PC-3 (cell line): ENCODE measurements at regions not wholly inside any gene's neighbourhood (a gene's known extent, or its start where the extent isn't known, plus 50 kb on each side); places are given as distances from the start of the nearest gene placed in this dataset.

ENCODE experiments used
- ATAC-seq: fragments of 200-7000 bp; cut with Tn5 transposase; 2 replicates; pipeline ENCODE4 v1.9.1; 2020; ENCODE audit warnings: mild to moderate bottlenecking, moderate library complexity
- BruUV-seq: library from RNA; stranded (reverse); fragments of 400-500 nt; replicated peaks from 2 replicates; lab custom pipeline; 2021; lab: Mats Ljungman, UMichigan
- CTCF ChIA-PET: fragments of 300-600 bp; sonication (Branson Sonifier 250); formaldehyde crosslinking; loops from one replicate; lab custom pipeline; 2022; ENCODE audit warnings: antibody characterized with exemption; lab: Charles Lee
- POLR2A ChIA-PET: fragments of 300-600 bp; sonication (Branson Sonifier 250); formaldehyde crosslinking; loops from one replicate; lab custom pipeline; 2022; ENCODE audit warnings: antibody characterized with exemption; ENCODE audit not compliant: unreplicated experiment; lab: Charles Lee
- DNase-seq: peaks from one replicate; pipeline ENCODE4 v3.0.0-alpha.2; 2015
- H2AFZ ChIP-seq: fragments of 300-600 bp; sonication (generic); 2 replicates; pipeline ENCODE4 v1.6.0; 2016; ENCODE audit warnings: antibody characterized with exemption, low read length
- H3F3A ChIP-seq: fragments of 300-600 bp; sonication (generic); one replicate; pipeline ENCODE4 v1.6.0; 2017; ENCODE audit warnings: antibody characterized with exemption, low read length, control low read depth, mild to moderate bottlenecking; ENCODE audit not compliant: unreplicated experiment
- H3K27ac ChIP-seq: fragments of 300-600 bp; sonication (generic); 2 replicates; pipeline ENCODE4 v1.5.1; 2016; ENCODE audit warnings: mild to moderate bottlenecking, low read length
- H3K27me3 ChIP-seq: fragments of 300-600 bp; sonication (generic); 2 replicates; pipeline ENCODE4 v1.6.1; 2016; ENCODE audit warnings: low read length, mixed read lengths
- H3K36me3 ChIP-seq: fragments of 300-600 bp; sonication (generic); 2 replicates; pipeline ENCODE4 v1.6.1; 2016; ENCODE audit warnings: low read depth, mixed run types, low read length, mixed read lengths
- H3K4me1 ChIP-seq: fragments of 300-600 bp; sonication (generic); 2 replicates; pipeline ENCODE4 v1.5.1; 2016; ENCODE audit warnings: low read length; ENCODE audit not compliant: insufficient read depth
- H3K4me2 ChIP-seq: fragments of 300-600 bp; sonication (generic); 2 replicates; pipeline ENCODE4 v1.6.0; 2016; ENCODE audit warnings: low read length
- H3K4me3 ChIP-seq: fragments of 300-600 bp; sonication (generic); 2 replicates; pipeline ENCODE4 v1.5.1; 2016; ENCODE audit warnings: mild to moderate bottlenecking, low read length, mixed read lengths
- H3K79me2 ChIP-seq: fragments of 300-600 bp; sonication (generic); 2 replicates; pipeline ENCODE4 v1.6.1; 2017; ENCODE audit warnings: low read length, mixed read lengths
- H3K9ac ChIP-seq: fragments of 300-600 bp; sonication (generic); 2 replicates; pipeline ENCODE4 v1.6.0; 2016; ENCODE audit warnings: mild to moderate bottlenecking, low read length
- H3K9me2 ChIP-seq: fragments of 300-600 bp; sonication (generic); replicated peaks from 2 replicates; pipeline ENCODE4 v1.6.1; 2016; ENCODE audit warnings: mixed run types, low read length, mixed read lengths
- H3K9me3 ChIP-seq: fragments of 300-600 bp; sonication (generic); 2 replicates; pipeline ENCODE4 v1.6.1; 2016; ENCODE audit warnings: low read length, mixed read lengths
- H4K20me1 ChIP-seq: fragments of 300-600 bp; sonication (generic); 2 replicates; pipeline ENCODE4 v1.6.1; 2016; ENCODE audit warnings: low read length, mixed read lengths
- CTCF ChIP-seq: fragments of 300-600 bp; sonication (generic); conservative IDR thresholded peaks from 2 replicates; pipeline ENCODE4 v1.5.1; 2017; ENCODE audit warnings: antibody characterized with exemption, low read depth, mild to moderate bottlenecking, low read length
- EZH2 ChIP-seq: fragments of 300-600 bp; sonication (generic); IDR thresholded peaks from one replicate; pipeline ENCODE4 v1.6.1; 2017; ENCODE audit warnings: antibody characterized with exemption, mild to moderate bottlenecking, low read length; ENCODE audit not compliant: unreplicated experiment
- EZH2phosphoT487 ChIP-seq: fragments of 300-600 bp; sonication (generic); IDR thresholded peaks from 2 replicates; pipeline ENCODE4 v1.6.1; 2018; ENCODE audit warnings: mild to moderate bottlenecking, antibody characterized with exemption, low read length, borderline replicate concordance
- intact Hi-C: fragments of 100-400 bp; cut with micrococcal nuclease; formaldehyde crosslinking; loops from 2 replicates; pipeline ENCODE4 v1.9.0; 2023

- ATAC-seq (peak; percentile 65), DNase-seq (peak; percentile 66)
- peaks cover 34% of the 10 kb centered on the region for H3K4me1 ChIP-seq
- H3K4me2 ChIP-seq, result peak overlapping the region; percentile 26; the same call in 1 of the 2 replicates
- ChIA-PET CTCF (no interaction called here), POLR2A (no interaction called here)
- intact Hi-C loops, result loop anchor here (1.0 kb wide), 1 partner anchor 27 kb away; no protein-coding TSS in a partner anchor
- H3K27me3 ChIP-seq, result no peaks in the 10 kb centered on the region
- TF ChIP-seq CTCF (peak; percentile 36; the same call in 1 of the 2 replicates), EZH2 (no peak), EZH2phosphoT487 (no peak)
- no TSS peak for BruUV-seq
- no peaks in the 10 kb centered on the region for H3K9me3 ChIP-seq
- no peaks in the 10 kb centered on the region for H3K36me3 ChIP-seq
- H2AFZ ChIP-seq, result no peak overlapping the region
- no peaks in the 10 kb centered on the region for H3K79me2 ChIP-seq
- H3K27ac ChIP-seq, result peak overlapping the region; percentile 72
- no peak overlapping the region for H3K4me3 ChIP-seq
- no peaks in the 10 kb centered on the region for H4K20me1 ChIP-seq
- no peaks in the 10 kb centered on the region for H3K9me2 ChIP-seq
- H3F3A ChIP-seq, result no peaks in the 10 kb centered on the region
- H3K9ac ChIP-seq, result no peak overlapping the region
Measured at GRCh38 chr10:114753126-114753525, 68.5 kb upstream of the FHIP2A start.

- TF ChIP-seq EZH2phosphoT487 (no peak), EZH2 (no peak), CTCF (no peak)
- POLR2A ChIA-PET, result no interaction called here
- Histone ChIP-seq H3F3A (no peaks in the 10 kb centered on the region), H3K27ac (peak overlapping the region; percentile 72), H3K9ac (no peak overlapping the region), H3K4me2 (peak overlapping the region; percentile 74), H3K4me3 (peak overlapping the region; percentile 30; the same call in 1 of the 2 replicates), H3K79me2 (no peaks in the 10 kb centered on the region), H3K27me3 (no peaks in the 10 kb centered on the region), H3K4me1 (peaks cover 38% of the 10 kb centered on the region), H2AFZ (peak overlapping the region; percentile 41), H3K9me2 (no peaks in the 10 kb centered on the region), H3K9me3 (no peaks in the 10 kb centered on the region), H4K20me1 (no peaks in the 10 kb centered on the region), H3K36me3 (no peaks in the 10 kb centered on the region)
- ATAC-seq, result peak; percentile 71
- no TSS peak for BruUV-seq
- intact Hi-C loops, result loop anchor here (1.0 kb wide), 1 partner anchor 40 kb away; no protein-coding TSS in a partner anchor
- peak; percentile 77 for DNase-seq
- CTCF ChIA-PET, result no interaction called here
Measured at GRCh38 chr10:114754445-114755320, 66.9 kb upstream of the FHIP2A start.

GRCh38 chr10:114755537-114755936 lies 66.0 kb upstream of the FHIP2A start:
- H3K36me3 ChIP-seq, result no peaks in the 10 kb centered on the region
- ChIA-PET POLR2A (no interaction called here), CTCF (no interaction called here)
- H2AFZ ChIP-seq, result no peak overlapping the region
- intact Hi-C loops, result no loop called here
- H3K4me2 ChIP-seq, result no peak overlapping the region
- no peak overlapping the region for H3K27ac ChIP-seq
- H3K4me1 ChIP-seq, result peaks cover 38% of the 10 kb centered on the region
- TF ChIP-seq EZH2 (no peak), EZH2phosphoT487 (no peak), CTCF (no peak)
- H3K79me2 ChIP-seq, result no peaks in the 10 kb centered on the region
- no TSS peak for BruUV-seq
- H3F3A ChIP-seq, result no peaks in the 10 kb centered on the region
- no peak overlapping the region for H3K4me3 ChIP-seq
- no peaks in the 10 kb centered on the region for H3K27me3 ChIP-seq
- DNase-seq (no peak), ATAC-seq (no peak)
- H3K9me3 ChIP-seq, result no peaks in the 10 kb centered on the region
- no peaks in the 10 kb centered on the region for H3K9me2 ChIP-seq
- H3K9ac ChIP-seq, result no peak overlapping the region
- no peaks in the 10 kb centered on the region for H4K20me1 ChIP-seq
